Sigmoid colon (tissue), 6 donors: ENCODE measurements at regions not wholly inside any gene's neighbourhood (a gene's known extent, or its start where the extent isn't known, plus 50 kb on each side); places are given as distances from the start of the nearest gene placed in this dataset.

Experiments
- DNase-seq: peaks from one replicate; pipeline ENCODE4 v3.0.0-alpha.2; 2019
- H3K27ac ChIP-seq, 4 donors: fragments of 200-600 bp; sonication (generic); one replicate each; pipeline ENCODE4 v1.5.1; 2016 to 2019; ENCODE audit warnings: mild to moderate bottlenecking in 1 of 4
- H3K27me3 ChIP-seq, 3 donors: fragments of 200-600 bp; sonication (generic); one replicate each; pipeline ENCODE4 v1.5.1; 2019; ENCODE audit warnings: mild to moderate bottlenecking in 1 of 3
- H3K36me3 ChIP-seq, 4 donors: fragments of 200-600 bp; sonication (generic); one replicate each; pipeline ENCODE4 v1.5.1; 2016 to 2019
- H3K4me1 ChIP-seq, 4 donors: fragments of 200-600 bp; sonication (generic); one replicate each; pipeline ENCODE4 v1.5.1; 2017 to 2019
- H3K4me3 ChIP-seq, 4 donors: fragments of 200-600 bp; sonication (generic); one replicate each; pipeline ENCODE4 v1.5.1; 2017 to 2019; ENCODE audit warnings: mild to moderate bottlenecking in 2 of 4, moderate library complexity in 1 of 4
- H3K9me3 ChIP-seq, 4 donors: fragments of 200-600 bp in 3 of 4; sonication (generic) in 3 of 4; one replicate each; pipeline versions ENCODE4 v1.5.1 to v1.6.1; 2013 to 2019
- CTCF ChIP-seq, 4 experiments: fragments of 450-650 bp in 3 of 4; fragments of 200-600 bp in 1 of 4; IDR thresholded peaks; one replicate each; pipeline ENCODE4 v1.5.1; 2016 to 2019; ENCODE audit warnings: antibody characterized with exemption in 4 of 4, mild to moderate bottlenecking in 3 of 4, moderate library complexity in 2 of 4
- EP300 ChIP-seq, 4 donors: sonication (generic); formaldehyde crosslinking; IDR thresholded peaks; one replicate each; pipeline ENCODE4 v1.6.1; 2017; ENCODE audit warnings: antibody characterized with exemption in 4 of 4
- POLR2A ChIP-seq, 2 donors: fragments of 450-650 bp; IDR thresholded peaks; one replicate each; pipeline ENCODE4 v1.6.1; 2016; ENCODE audit warnings: antibody characterized with exemption in 2 of 2, mild to moderate bottlenecking in 2 of 2, moderate library complexity in 2 of 2
- POLR2AphosphoS5 ChIP-seq, 4 donors: sonication (generic); formaldehyde crosslinking; IDR thresholded peaks; one replicate each; pipeline ENCODE4 v1.6.1; 2017; ENCODE audit warnings: antibody characterized with exemption in 4 of 4
- WGBS, 2 donors: extraction: QIAGEN DNeasy Blood & Tissue Kit; methylation state at CpG; one replicate each; pipeline ENCODE4 v1.1.7; 2013; 5-methylcytosine and 5-hydroxymethylcytosine counted together
- intact Hi-C: fragments of 100-400 bp; cut with DNase I; formaldehyde crosslinking; loops from one replicate; pipeline ENCODE4 v1.15.1; 2023
- donor health status: healthy with polysubstance abuse.
- donor health status: healthy.

GRCh38 chr10:5588080-5588453 lies 63.3 kb downstream of the CALML3 start:
- H3K27ac ChIP-seq = no peak overlapping the region
- intact Hi-C loops = no loop called here
- WGBS, 2 donors = 94 to 95% methylated on average over 6 of the region's 6 CpGs

GRCh38 chr10:5588603-5589002 lies 63.8 kb downstream of the CALML3 start:
- no peaks in the 10 kb centered on the region for H3K36me3 ChIP-seq
- TF ChIP-seq POLR2AphosphoS5 (IDR thresholded peaks at IDR 0.05) (no peak), CTCF (IDR thresholded peaks at IDR 0.05) (no peak), EP300 (IDR thresholded peaks at IDR 0.05) (no peak), POLR2A (IDR thresholded peaks at IDR 0.05) (no peak)
- DNase-seq = no peak
- no peak overlapping the region for H3K27ac ChIP-seq
- WGBS, 2 donors = 91 to 94% methylated on average over 5 of the region's 5 CpGs
- no peaks in the 10 kb centered on the region for H3K9me3 ChIP-seq
- H3K27me3 ChIP-seq = no peaks in the 10 kb centered on the region
- intact Hi-C loops = no loop called here
- no peak overlapping the region for H3K4me3 ChIP-seq
- H3K4me1 ChIP-seq = peaks cover 0 to 26% (median 20%) of the 10 kb centered on the region in 4 donors

More at GRCh38 chr10:5588080-5588453, 63.3 kb downstream of the CALML3 start:
- no peaks in the 10 kb centered on the region for H3K27me3 ChIP-seq
- no peak overlapping the region for H3K4me3 ChIP-seq
- H3K4me1 ChIP-seq = peaks cover 0 to 26% (median 20%) of the 10 kb centered on the region in 4 donors
- no peak for TF ChIP-seq POLR2A (IDR thresholded peaks at IDR 0.05)
- TF ChIP-seq POLR2AphosphoS5 (IDR thresholded peaks at IDR 0.05) = no peak
- no peak for TF ChIP-seq CTCF (IDR thresholded peaks at IDR 0.05)
- TF ChIP-seq EP300 (IDR thresholded peaks at IDR 0.05) = no peak
- H3K36me3 ChIP-seq = no peaks in the 10 kb centered on the region
- no peak for DNase-seq
- no peaks in the 10 kb centered on the region for H3K9me3 ChIP-seq
